Activated CD4-positive, alpha-beta memory T cell treated with anti-CD3 and anti-CD28 coated beads, Interleukin-2, amount 10 ng/mL, durations not matched to agents 7 days and 5 days (primary cell): ENCODE measurements at regions not wholly inside any gene's neighbourhood (a gene's known extent, or its start where the extent isn't known, plus 50 kb on each side); places are given as distances from the start of the nearest gene placed in this dataset.

Source experiments
- CTCF ChIA-PET: fragments of 350-600 bp; sonication (Branson Sonifier 250); formaldehyde crosslinking; loops from one replicate; lab custom pipeline; 2021; ENCODE audit warnings: antibody characterized with exemption, inconsistent platforms; lab: Charles Lee
- POLR2A ChIA-PET: fragments of 350-600 bp; sonication (Branson Sonifier 250); formaldehyde crosslinking; loops from one replicate; lab custom pipeline; 2021; ENCODE audit warnings: antibody characterized with exemption; lab: Charles Lee
- DNase-seq: peaks from one replicate; pipeline ENCODE4 v3.0.0-alpha.2; 2020
- H3K27ac Mint-ChIP-seq: one replicate; pipeline ENCODE4 v1.8.0; 2021; ENCODE audit warnings: mild to moderate bottlenecking, mixed read lengths
- H3K27me3 Mint-ChIP-seq: one replicate; pipeline ENCODE4 v1.8.0; 2021; ENCODE audit warnings: mixed read lengths
- H3K36me3 Mint-ChIP-seq: one replicate; pipeline ENCODE4 v1.8.0; 2021; ENCODE audit warnings: low read depth, mixed read lengths
- H3K4me1 Mint-ChIP-seq: one replicate; pipeline ENCODE4 v1.8.0; 2021; ENCODE audit warnings: mixed read lengths
- H3K4me3 Mint-ChIP-seq: one replicate; pipeline ENCODE4 v1.8.0; 2021; ENCODE audit warnings: mild to moderate bottlenecking, mixed read lengths
- H3K9me3 Mint-ChIP-seq: one replicate; pipeline ENCODE4 v1.8.0; 2021; ENCODE audit warnings: mixed read lengths

- Mint-ChIP-seq H3K36me3 (no peaks in the 10 kb centered on the region), H3K4me1 (peaks cover 7% of the 10 kb centered on the region), H3K27ac (no peak overlapping the region), H3K9me3 (no peaks in the 10 kb centered on the region), H3K27me3 (peaks cover 22% of the 10 kb centered on the region), H3K4me3 (no peak overlapping the region)
- ChIA-PET CTCF (interaction anchor here (0.7 to 3.6 kb wide), 9 partner anchors 11 to 185 kb away, joined by 3 to 92 read pairs (median 12); a partner anchor contains a TSS), POLR2A (no interaction called here)
- no peak for DNase-seq
Measured at GRCh38 chr15:45428491-45428890, 50.1 kb upstream of the GATM start.
